ENCODE measurements at regions not wholly inside any gene's neighbourhood (a gene's known extent, or its start where the extent isn't known, plus 50 kb on each side); places are given as distances from the start of the nearest gene placed in this dataset.

- no peak overlapping the region for H3K4me3 ChIP-seq (ENCODE audit: low read depth, poor library complexity, severe bottlenecking)
- DNase-seq (ENCODE audit: low spot score in 2 of 2) = no peak
- 47 to 56% methylated on average over 2 of the region's 2 CpGs for WGBS, 2 donors
- intact Hi-C loops (cut with DNase I; ENCODE audit: low total_unique reads) = no loop called here
- TF ChIP-seq POLR2A (IDR thresholded peaks at IDR 0.05) (no peak), CTCF (IDR thresholded peaks at IDR 0.05) (no peak)
Observed at GRCh38 chr1:59098655-59099054, 198.2 kb upstream of the FGGY start.

GRCh38 chr1:59100708-59101374 is 196.1 kb upstream of the FGGY start:
- intact Hi-C loops (cut with DNase I; ENCODE audit: low total_unique reads) = no loop called here
- DNase-seq (ENCODE audit: low spot score in 2 of 2) = no peak
- no peak overlapping the region for H3K4me3 ChIP-seq (ENCODE audit: low read depth, poor library complexity, severe bottlenecking)
- 30 to 57% methylated on average over 1 of the region's 1 CpG for WGBS, 2 donors
- no peak for TF ChIP-seq POLR2A (IDR thresholded peaks at IDR 0.05)
- no peak for TF ChIP-seq CTCF (IDR thresholded peaks at IDR 0.05)

- intact Hi-C loops (cut with DNase I; ENCODE audit: low total_unique reads) = no loop called here
- no peak overlapping the region for H3K4me3 ChIP-seq (ENCODE audit: low read depth, poor library complexity, severe bottlenecking)
- no peak for TF ChIP-seq CTCF (IDR thresholded peaks at IDR 0.05)
- no peak for TF ChIP-seq POLR2A (IDR thresholded peaks at IDR 0.05)
- WGBS, 2 donors = 50 to 73% methylated on average over 2 of the region's 2 CpGs
- DNase-seq (ENCODE audit: low spot score in 2 of 2) = no peak
Observed at GRCh38 chr1:59101518-59101917, 195.4 kb upstream of the FGGY start.

- intact Hi-C loops (cut with DNase I; ENCODE audit: low total_unique reads) = no loop called here
- no peak for DNase-seq (ENCODE audit: low spot score in 2 of 2)
- TF ChIP-seq CTCF (IDR thresholded peaks at IDR 0.05) = no peak
- TF ChIP-seq POLR2A (IDR thresholded peaks at IDR 0.05) = no peak
- WGBS, 2 donors = 87 to 89% methylated on average over 4 of the region's 4 CpGs
- H3K4me3 ChIP-seq (ENCODE audit: low read depth, poor library complexity, severe bottlenecking) = no peak overlapping the region
Observed at GRCh38 chr1:59103457-59103856, 193.4 kb upstream of the FGGY start.

- no peak overlapping the region for H3K4me3 ChIP-seq (ENCODE audit: low read depth, poor library complexity, severe bottlenecking)
- no peak for DNase-seq (ENCODE audit: low spot score in 2 of 2)
- intact Hi-C loops (cut with DNase I; ENCODE audit: low total_unique reads) = no loop called here
- 75 to 89% methylated on average over 4 of the region's 4 CpGs for WGBS, 2 donors
- TF ChIP-seq CTCF (IDR thresholded peaks at IDR 0.05) = no peak
Observed at GRCh38 chr1:59104191-59104760, 192.6 kb upstream of the FGGY start.

All from lower leg skin (tissue), 4 donors.